GM23248 (cell line): ENCODE measurements at regions not wholly inside any gene's neighbourhood (a gene's known extent, or its start where the extent isn't known, plus 50 kb on each side); places are given as distances from the start of the nearest gene placed in this dataset.
A peak's percentile ranks its signal among the peaks of the same experiment; 100 is the strongest.

Experiments used
- DNase-seq: peaks from one replicate; pipeline ENCODE4 v3.0.0-alpha.2; 2015
- H2AFZ ChIP-seq: fragments of 200-600 bp; sonication (generic); 2 replicates; pipeline ENCODE4 v1.6.1; 2016; ENCODE audit warnings: antibody characterized with exemption
- H3F3A ChIP-seq: fragments of 200-600 bp; sonication (generic); 2 replicates; pipeline ENCODE4 v1.6.1; 2016; ENCODE audit warnings: mild to moderate bottlenecking, antibody characterized with exemption, mixed run types; ENCODE audit not compliant: insufficient read depth
- H3K27ac ChIP-seq: fragments of 200-600 bp; sonication (generic); 2 replicates; pipeline ENCODE4 v1.5.1; 2016; ENCODE audit warnings: mild to moderate bottlenecking
- H3K27me3 ChIP-seq: fragments of 200-600 bp; sonication (generic); replicated peaks from 2 replicates; pipeline ENCODE4 v1.6.1; 2016; ENCODE audit warnings: mild to moderate bottlenecking; ENCODE audit not compliant: insufficient read depth
- H3K36me3 ChIP-seq: fragments of 200-600 bp; sonication (generic); 2 replicates; pipeline ENCODE4 v1.6.1; 2016; ENCODE audit warnings: low read depth, mild to moderate bottlenecking
- H3K4me1 ChIP-seq: fragments of 200-600 bp; sonication (generic); 2 replicates; pipeline ENCODE4 v1.6.1; 2016; ENCODE audit warnings: mild to moderate bottlenecking; ENCODE audit not compliant: insufficient read depth
- H3K4me2 ChIP-seq: fragments of 200-600 bp; sonication (generic); one replicate; pipeline ENCODE4 v1.6.1; 2016; ENCODE audit warnings: mild to moderate bottlenecking; ENCODE audit not compliant: unreplicated experiment
- H3K4me3 ChIP-seq: fragments of 200-600 bp; sonication (generic); 2 replicates; pipeline ENCODE4 v1.5.1; 2016; ENCODE audit warnings: mild to moderate bottlenecking
- H3K79me2 ChIP-seq: fragments of 200-600 bp; sonication (generic); 2 replicates; pipeline ENCODE4 v1.6.1; 2016; ENCODE audit warnings: mild to moderate bottlenecking; ENCODE audit not compliant: insufficient read depth
- H3K9ac ChIP-seq: fragments of 200-600 bp; sonication (generic); 2 replicates; pipeline ENCODE4 v1.6.1; 2016; ENCODE audit warnings: mild to moderate bottlenecking
- H3K9me2 ChIP-seq: fragments of 200-600 bp; sonication (generic); 2 replicates; pipeline ENCODE4 v1.6.1; 2016; ENCODE audit warnings: mixed run types, mild to moderate bottlenecking, moderate library complexity; ENCODE audit not compliant: insufficient read depth
- H3K9me3 ChIP-seq: fragments of 200-600 bp; sonication (generic); one replicate; pipeline ENCODE4 v1.6.1; 2017; ENCODE audit warnings: low read depth
- H4K20me1 ChIP-seq: fragments of 200-600 bp; sonication (generic); 2 replicates; pipeline ENCODE4 v1.6.0; 2016; ENCODE audit not compliant: insufficient read depth
- EZH2 ChIP-seq: fragments of 200-600 bp; sonication (generic); IDR thresholded peaks from 2 replicates; pipeline ENCODE4 v1.6.1; 2018; ENCODE audit warnings: antibody characterized with exemption, mild to moderate bottlenecking; ENCODE audit not compliant: insufficient read depth, poor library complexity, severe bottlenecking
- EZH2phosphoT487 ChIP-seq: fragments of 200-600 bp; sonication (generic); IDR thresholded peaks from 2 replicates; pipeline ENCODE4 v1.6.1; 2018; ENCODE audit warnings: antibody characterized with exemption, moderate library complexity, mild to moderate bottlenecking, low read depth; ENCODE audit not compliant: insufficient read depth
- WGBS, 2 experiments: methylation state at CpG; one replicate each; pipeline ENCODE4 v1.1.6; 2015 to 2017; ENCODE audit warnings: low lambda C conversion rate in 2 of 2, low coverage in 1 of 2; ENCODE audit errors: missing lambda C conversion rate in 2 of 2; 5-methylcytosine and 5-hydroxymethylcytosine counted together
- in situ Hi-C: fragments of 300-500 bp; cut with MboI; formaldehyde crosslinking; loops from 2 replicates; pipeline ENCODE4 v1.15.0; 2020

- DNase-seq, result peak; percentile 35
Measured at GRCh38 chr12:124715121-124715990, 147.9 kb upstream of the NCOR2 start.

GRCh38 chr12:124713436-124714082, 146.1 kb upstream of the NCOR2 start:
- Histone ChIP-seq H3K27ac (peak overlapping the region; percentile 48), H4K20me1 (no peaks in the 10 kb centered on the region), H3K27me3 (no peaks in the 10 kb centered on the region), H3K4me3 (peak overlapping the region; percentile 63), H3K36me3 (no peaks in the 10 kb centered on the region), H3K4me2 (peak overlapping the region; percentile 71), H3K79me2 (no peaks in the 10 kb centered on the region), H3F3A (peaks cover 20% of the 10 kb centered on the region), H3K9ac (peak overlapping the region; percentile 65), H3K4me1 (peaks cover 12% of the 10 kb centered on the region; the same call in 1 of the 2 replicates), H3K9me3 (no peaks in the 10 kb centered on the region), H2AFZ (peak overlapping the region; percentile 80), H3K9me2 (no peaks in the 10 kb centered on the region)
- WGBS, 2 experiments, result 12 to 15% methylated on average over 17 of the region's 17 CpGs
- DNase-seq, result peak; percentile 90
- in situ Hi-C loops, result no loop called here
- TF ChIP-seq EZH2, result no peak
- TF ChIP-seq EZH2phosphoT487, result no peak

More at GRCh38 chr12:124715121-124715990, 147.9 kb upstream of the NCOR2 start:
- peaks cover 10% of the 10 kb centered on the region for H3K4me1 ChIP-seq
- no peak overlapping the region for H3K4me3 ChIP-seq
- in situ Hi-C loops, result no loop called here
- no peak overlapping the region for H2AFZ ChIP-seq
- no peak overlapping the region for H3K9ac ChIP-seq
- H3K27me3 ChIP-seq, result no peaks in the 10 kb centered on the region
- no peaks in the 10 kb centered on the region for H3K79me2 ChIP-seq
- no peaks in the 10 kb centered on the region for H4K20me1 ChIP-seq
- H3K36me3 ChIP-seq, result no peaks in the 10 kb centered on the region
- 86 to 87% methylated on average over 15 of the region's 15 CpGs for WGBS, 2 experiments
- H3K4me2 ChIP-seq, result no peak overlapping the region
- H3F3A ChIP-seq, result peaks cover 16% of the 10 kb centered on the region
- no peaks in the 10 kb centered on the region for H3K9me2 ChIP-seq
- TF ChIP-seq EZH2phosphoT487, result no peak
- TF ChIP-seq EZH2, result no peak
- no peaks in the 10 kb centered on the region for H3K9me3 ChIP-seq
- no peak overlapping the region for H3K27ac ChIP-seq

GRCh38 chr12:124713041-124713435, 145.6 kb upstream of the NCOR2 start:
- H3K4me1 ChIP-seq, result peaks cover 12% of the 10 kb centered on the region; the same call in 1 of the 2 replicates
- TF ChIP-seq EZH2, result no peak
- no peak for TF ChIP-seq EZH2phosphoT487
- H3K79me2 ChIP-seq, result no peaks in the 10 kb centered on the region
- H3K9me3 ChIP-seq, result no peaks in the 10 kb centered on the region
- no peak for DNase-seq
- H3K4me2 ChIP-seq, result peak overlapping the region; percentile 71
- H3K9me2 ChIP-seq, result no peaks in the 10 kb centered on the region
- no peaks in the 10 kb centered on the region for H3K27me3 ChIP-seq
- 0 out of 2 replicates have a peak overlapping the region, but pooled peaks have one; percentile 63 for H3K4me3 ChIP-seq
- H3F3A ChIP-seq, result peaks cover 20% of the 10 kb centered on the region
- in situ Hi-C loops, result no loop called here
- peak overlapping the region; percentile 48; the same call in 1 of the 2 replicates for H3K27ac ChIP-seq
- no peaks in the 10 kb centered on the region for H3K36me3 ChIP-seq
- peak overlapping the region; percentile 65 for H3K9ac ChIP-seq
- WGBS, 2 experiments, result 79 to 81% methylated on average over 14 of the region's 14 CpGs
- H2AFZ ChIP-seq, result peak overlapping the region; percentile 80
- H4K20me1 ChIP-seq, result no peaks in the 10 kb centered on the region

- no peak for DNase-seq
- Histone ChIP-seq H4K20me1 (no peaks in the 10 kb centered on the region), H3K36me3 (no peaks in the 10 kb centered on the region), H3F3A (peaks cover 20% of the 10 kb centered on the region), H3K9ac (no peak overlapping the region), H3K27ac (no peak overlapping the region), H3K9me3 (no peaks in the 10 kb centered on the region), H3K9me2 (no peaks in the 10 kb centered on the region), H3K4me2 (no peak overlapping the region), H2AFZ (no peak overlapping the region), H3K4me3 (no peak overlapping the region), H3K4me1 (peaks cover 12% of the 10 kb centered on the region; the same call in 1 of the 2 replicates), H3K27me3 (no peaks in the 10 kb centered on the region), H3K79me2 (no peaks in the 10 kb centered on the region)
- in situ Hi-C loops, result no loop called here
- TF ChIP-seq EZH2phosphoT487, result no peak
- no peak for TF ChIP-seq EZH2
- WGBS, 2 experiments, result 82 to 84% methylated on average over 11 of the region's 11 CpGs
Measured at GRCh38 chr12:124711344-124711743, 143.9 kb upstream of the NCOR2 start.
